Dermis blood vessel endothelial cell (primary cell): ENCODE measurements at regions not wholly inside any gene's neighbourhood (a gene's known extent, or its start where the extent isn't known, plus 50 kb on each side); places are given as distances from the start of the nearest gene placed in this dataset.

Experiments used
- DNase-seq: peaks from one replicate; pipeline ENCODE4 v3.0.0; 2010

DNA sequence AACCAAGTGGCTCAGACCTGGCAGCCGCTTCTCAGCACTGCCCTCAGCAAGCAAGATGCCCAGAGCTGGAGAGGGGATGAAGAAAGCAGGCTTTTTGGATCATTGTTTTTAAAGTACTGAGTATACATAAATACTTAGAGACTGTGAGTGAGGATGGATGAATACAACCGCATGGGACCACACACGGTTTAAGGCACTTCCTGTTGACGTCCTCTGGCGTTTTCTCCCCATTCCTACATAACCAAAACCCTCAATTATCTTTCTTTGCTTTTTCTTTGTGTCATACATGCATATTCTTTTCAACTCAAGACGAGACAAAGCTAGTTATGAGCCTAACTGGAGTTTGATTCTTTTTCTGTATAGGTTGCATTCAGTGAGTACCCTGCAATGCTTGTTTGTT lies 198.4 kb downstream of the GALR1 start:
- DNase-seq, result no peak

- no peak for DNase-seq
These were observed 205.4 kb downstream of the GALR1 start for GRCh38 chr18:77455004-77455403.

- DNase-seq, result no peak
These were observed 208.0 kb downstream of the GALR1 start for GRCh38 chr18:77457681-77458080.

DNA sequence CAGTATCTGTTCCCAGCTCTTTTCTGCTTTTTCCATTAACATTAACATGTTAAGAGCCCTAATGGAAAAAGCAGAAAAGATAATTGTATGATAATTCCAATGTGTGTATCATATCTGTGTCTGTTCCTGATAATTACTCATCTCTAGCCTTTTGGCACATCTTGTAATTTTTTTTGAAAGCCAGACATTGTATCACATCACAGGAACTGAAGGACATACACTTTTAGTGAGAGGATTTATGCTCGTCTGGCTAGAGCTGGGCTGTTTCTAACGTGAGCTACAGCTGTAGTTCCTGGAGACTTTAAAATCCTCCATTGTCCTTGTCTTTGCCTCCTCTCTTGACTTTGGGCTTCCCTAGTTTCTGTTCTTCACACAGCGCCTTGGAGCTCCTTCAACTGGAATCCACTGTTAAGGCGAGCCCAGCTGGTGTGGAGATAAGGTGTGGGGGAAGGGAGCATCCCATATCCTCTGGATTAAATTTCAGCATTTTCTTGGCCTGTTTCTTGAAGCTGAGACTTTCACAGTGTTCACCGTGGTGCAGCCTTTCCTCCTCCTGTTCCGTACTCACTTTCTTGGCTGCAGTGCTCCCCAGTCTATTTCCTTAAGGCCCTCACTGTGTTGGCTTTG lies 211.5 kb downstream of the GALR1 start:
- DNase-seq, result no peak

DNA sequence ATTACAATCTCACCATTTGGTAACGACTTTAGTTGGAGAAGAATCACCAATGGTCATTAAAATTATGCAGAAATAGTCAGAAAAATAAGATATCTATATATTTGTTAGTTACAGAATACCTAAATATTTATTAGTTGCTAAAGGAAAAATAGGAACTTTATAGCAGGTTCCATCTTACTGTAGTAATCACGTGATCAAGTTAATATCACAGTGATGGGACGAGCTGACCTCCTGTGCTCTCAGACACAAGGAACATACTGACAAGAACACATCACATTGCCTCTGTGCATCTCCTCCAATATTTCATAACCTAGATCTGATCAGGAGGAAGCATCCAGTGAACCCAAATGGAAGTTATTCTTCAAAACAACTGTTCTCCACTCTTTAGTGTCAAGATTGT lies 215.3 kb downstream of the GALR1 start:
- DNase-seq, result no peak

DNA sequence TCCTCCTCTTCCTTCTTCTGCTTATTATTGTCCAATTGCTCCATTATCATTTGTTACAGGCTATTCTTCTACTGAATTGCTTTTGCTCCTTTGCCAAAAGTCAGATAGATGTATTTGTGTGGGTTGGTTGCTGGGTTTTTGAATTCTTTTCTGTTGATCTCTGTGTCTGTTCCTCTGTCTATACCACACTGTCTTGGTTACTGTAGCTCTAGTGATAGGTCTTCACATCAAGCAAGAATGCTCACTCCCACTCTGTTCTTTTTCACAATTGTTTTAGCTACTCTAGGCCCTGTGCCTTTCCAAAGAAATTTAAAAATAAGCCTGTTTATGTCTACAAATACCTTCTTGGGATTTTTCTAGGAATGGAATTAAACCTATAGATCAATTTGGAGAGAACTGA lies 217.2 kb downstream of the GALR1 start:
- DNase-seq, result no peak

GRCh38 chr18:77469131-77469530 lies 219.5 kb downstream of the GALR1 start:
- no peak for DNase-seq

DNA sequence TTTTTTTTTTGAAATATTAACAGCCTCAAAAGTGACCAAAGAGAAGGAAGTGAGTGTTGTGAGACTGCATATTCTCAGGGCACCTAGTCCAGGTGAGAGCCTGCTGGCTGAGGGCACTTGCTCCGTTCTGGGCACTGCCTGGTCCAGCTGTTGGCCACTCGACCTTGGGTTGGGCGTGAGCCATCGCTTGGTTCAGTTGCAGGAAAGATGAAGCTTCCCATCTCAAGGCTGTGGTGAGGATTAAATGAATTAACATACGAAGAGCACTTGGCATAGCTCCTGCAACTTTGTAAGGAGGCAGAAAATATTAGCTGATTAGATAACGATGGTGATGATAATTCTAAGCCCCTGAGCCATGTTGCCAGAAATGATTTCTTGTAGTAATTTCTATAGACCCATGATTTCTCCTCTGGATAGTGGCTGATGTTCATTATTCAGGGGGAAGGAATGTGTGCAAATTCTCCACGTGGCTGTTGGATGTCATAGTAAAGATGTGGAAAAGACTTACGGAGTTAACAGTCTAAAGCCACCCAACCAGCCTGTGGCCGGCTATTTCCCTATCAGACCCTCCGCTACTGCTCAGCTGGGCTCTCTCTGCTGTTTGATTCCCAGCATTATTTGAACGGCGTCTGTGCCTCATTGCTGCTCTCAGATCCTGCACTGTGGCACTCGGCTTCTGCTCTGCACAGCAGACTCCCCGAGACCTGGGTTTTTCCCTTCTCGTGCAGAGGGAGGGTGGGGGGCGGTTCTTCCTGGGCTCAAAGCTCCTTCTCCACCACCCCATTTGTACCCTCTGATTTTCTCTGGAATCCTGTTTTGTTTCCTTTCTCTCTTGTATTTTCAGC lies 221.1 kb downstream of the GALR1 start:
- no peak for DNase-seq

GRCh38 chr18:77472509-77472908 lies 222.9 kb downstream of the GALR1 start:
- DNase-seq, result no peak

DNA sequence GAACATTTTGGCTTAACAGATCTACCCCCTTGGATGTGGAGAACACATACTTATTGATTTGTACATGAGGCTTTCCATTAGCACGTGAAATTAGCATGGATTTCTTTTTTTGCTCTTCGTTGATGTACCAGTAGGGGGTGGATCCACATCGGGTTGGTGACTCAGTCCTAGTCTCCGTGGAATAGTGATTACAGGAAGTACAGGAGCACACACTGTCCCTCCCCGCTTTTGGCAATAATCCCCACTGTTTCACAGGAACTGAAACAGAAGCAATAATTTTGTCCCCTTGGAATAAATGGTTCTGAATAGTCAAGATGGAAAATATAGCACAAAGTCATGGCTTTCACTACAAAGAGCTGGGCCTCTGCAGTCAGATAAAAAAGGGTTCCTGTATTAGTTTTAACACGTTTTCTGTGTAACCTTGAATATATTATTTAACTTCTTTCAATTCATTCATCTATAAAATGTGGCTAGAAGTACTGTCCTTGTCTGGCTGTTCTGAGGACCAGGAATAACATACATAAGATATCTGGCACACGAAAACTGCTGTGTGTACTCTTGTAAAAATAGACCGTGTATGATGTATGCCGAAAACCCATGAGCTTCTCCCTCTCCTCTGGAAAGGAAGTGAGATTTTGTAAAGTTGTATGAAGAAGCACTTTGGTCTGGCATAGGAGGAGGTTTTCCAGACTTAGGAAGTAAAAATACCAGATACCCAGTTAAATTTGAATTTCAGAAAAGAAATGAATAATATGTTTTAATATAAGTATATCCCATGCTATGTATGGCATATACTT lies 229.2 kb downstream of the GALR1 start:
- DNase-seq, result no peak

GRCh38 chr18:77481541-77481940 lies 231.9 kb downstream of the GALR1 start:
- no peak for DNase-seq

DNA sequence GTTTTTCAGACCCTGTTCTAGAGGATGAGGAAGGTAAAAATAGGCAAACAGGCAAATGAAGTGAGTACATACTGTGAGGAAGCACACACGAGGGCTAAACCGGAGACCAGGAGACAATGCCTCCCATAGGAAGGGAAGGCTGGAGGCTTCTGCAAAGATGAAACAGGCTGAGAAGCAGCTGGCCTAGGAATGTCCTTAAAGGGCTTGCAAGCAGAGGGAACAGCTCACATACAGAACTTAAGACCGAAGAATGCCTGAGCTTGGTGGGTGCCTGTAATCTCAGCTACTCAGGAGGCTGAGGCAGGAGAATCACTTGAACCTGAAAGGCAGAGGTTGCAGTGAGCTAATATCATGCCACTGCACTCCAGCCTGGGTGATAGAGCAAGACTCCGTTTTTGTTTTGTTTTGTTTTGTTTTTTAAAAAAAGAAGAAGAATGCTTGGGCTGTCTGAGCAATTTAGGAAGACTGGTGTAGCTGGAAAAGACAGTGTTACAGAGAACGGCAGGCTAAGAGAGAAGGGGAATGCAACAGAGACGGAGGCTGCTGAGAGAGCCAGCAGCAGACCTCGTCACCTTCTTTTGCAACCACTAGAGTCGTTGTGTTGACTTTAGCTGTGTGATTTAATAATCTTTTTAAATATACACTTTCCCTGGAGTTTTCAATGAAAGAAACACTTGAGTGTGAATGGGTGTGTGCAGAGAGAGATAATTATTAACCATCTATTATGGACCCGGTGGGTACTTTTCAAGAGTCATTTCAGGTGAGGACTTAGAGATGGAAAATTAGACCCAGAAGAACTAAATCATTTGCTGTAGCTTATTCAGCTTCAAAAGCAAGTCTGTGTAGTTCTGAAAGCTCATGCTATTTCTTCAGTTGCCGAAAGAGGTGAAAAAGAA lies 232.8 kb downstream of the GALR1 start:
- no peak for DNase-seq

- no peak for DNase-seq
These were observed 237.3 kb downstream of the GALR1 start for GRCh38 chr18:77486985-77487384.

DNA sequence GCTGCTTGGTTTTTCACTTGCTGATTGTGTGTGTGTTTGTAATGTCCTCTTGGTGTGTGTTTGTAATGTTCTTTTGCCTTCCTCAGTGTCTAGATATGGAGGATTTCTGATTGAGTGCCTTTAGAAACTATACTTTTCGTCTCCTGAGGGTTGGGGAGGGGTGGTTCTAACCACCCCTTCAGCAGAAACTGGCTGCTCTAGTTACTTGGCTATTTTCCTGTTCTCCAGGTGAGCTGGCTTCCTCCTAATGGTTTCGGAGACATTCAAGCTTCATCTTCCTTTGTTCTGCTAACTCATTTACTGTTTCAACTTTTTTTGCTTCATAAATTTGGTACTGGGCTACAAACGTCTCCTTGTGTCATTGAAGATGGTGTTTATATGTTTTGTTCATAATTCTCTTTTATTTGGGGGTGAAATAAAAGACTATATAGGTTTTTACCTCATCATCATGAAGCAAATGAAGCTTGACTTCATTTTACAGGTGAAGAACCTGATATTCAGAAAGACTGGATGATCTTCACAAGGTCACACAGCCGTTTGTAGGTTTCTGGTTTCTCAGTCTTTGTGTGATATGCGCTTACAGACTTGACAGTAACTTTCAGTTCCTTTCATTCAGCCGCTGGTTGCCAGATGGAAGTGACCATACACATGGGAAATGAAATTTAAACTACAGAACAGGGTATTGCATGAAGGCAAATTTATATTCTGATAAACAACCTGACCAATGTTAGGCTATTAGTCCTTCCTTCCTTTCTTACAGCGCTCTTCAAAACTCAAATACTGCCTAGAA lies 238.5 kb downstream of the GALR1 start:
- no peak for DNase-seq

- no peak for DNase-seq
These were observed 245.4 kb downstream of the GALR1 start for GRCh38 chr18:77495079-77495478.

GRCh38 chr18:77495982-77496690 lies 246.5 kb downstream of the GALR1 start:
- DNase-seq, result no peak

GRCh38 chr18:77501266-77501665 lies 251.6 kb downstream of the GALR1 start:
- DNase-seq, result no peak

DNA sequence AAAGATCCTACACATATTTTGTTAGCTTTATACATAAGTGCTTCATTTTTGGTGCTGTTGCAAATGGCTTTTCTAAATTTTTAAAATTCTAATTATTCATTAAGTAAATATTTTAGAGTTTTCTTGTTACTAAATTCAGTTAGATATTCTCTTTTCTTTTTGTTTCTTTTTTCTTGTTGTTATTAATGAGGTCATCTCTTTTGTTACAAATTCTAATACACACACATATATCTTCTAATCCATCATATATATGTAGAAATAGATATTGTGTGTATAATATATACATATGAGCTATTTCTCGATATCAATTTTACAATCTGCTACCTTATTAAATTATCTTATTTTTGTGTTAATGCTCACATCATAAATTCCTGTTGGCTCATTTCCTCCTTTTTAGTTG lies 255.9 kb downstream of the GALR1 start:
- no peak for DNase-seq

- DNase-seq, result no peak
These were observed 262.5 kb downstream of the GALR1 start for GRCh38 chr18:77512152-77512551.

GRCh38 chr18:77517901-77518300 lies 268.3 kb downstream of the GALR1 start:
- DNase-seq, result no peak

GRCh38 chr18:77520767-77521166 lies 271.1 kb downstream of the GALR1 start:
- DNase-seq, result no peak
